T-cell (primary cell): ENCODE measurements at regions not wholly inside any gene's neighbourhood (a gene's known extent, or its start where the extent isn't known, plus 50 kb on each side); places are given as distances from the start of the nearest gene placed in this dataset.

Source experiments
- ATAC-seq, 4 experiments: fragments of 200-7000 bp in 3 of 4; fragments of 150-1000 bp in 1 of 4; cut with Tn5 transposase; replicated peaks in 1 of 4; 1 replicate in 3 of 4; 2 replicates in 1 of 4; pipeline ENCODE4 v1.10.0; 2021; ENCODE audit warnings: moderate library complexity in 3 of 4, mild to moderate bottlenecking in 2 of 4, moderate number of reproducible peaks in 1 of 4
- CTCF ChIA-PET, 2 donors: fragments of 300-600 bp; sonication (Branson Sonifier 250); formaldehyde crosslinking; loops; one replicate each; lab custom pipeline; 2022; ENCODE audit warnings: antibody characterized with exemption in 2 of 2; lab: Charles Lee
- POLR2A ChIA-PET, 2 donors: fragments of 300-600 bp; sonication (Branson Sonifier 250); formaldehyde crosslinking; loops; one replicate each; lab custom pipeline; 2022; ENCODE audit warnings: antibody characterized with exemption in 2 of 2; lab: Charles Lee
- DNase-seq, 35 experiments: peaks; one replicate each; pipeline versions ENCODE4 v3.0.0 to v3.0.0-alpha.2; 2013 to 2023
- H3K27ac ChIP-seq: one replicate; pipeline ENCODE4 v1.5.1; 2013; ENCODE audit warnings: low read length
- H3K27me3 ChIP-seq, 2 experiments: replicated peaks in 1 of 2; 1 replicate in 1 of 2; 2 replicates in 1 of 2; pipeline versions ENCODE4 v1.6.1 to v1.7.0; 2013; ENCODE audit warnings: low read length in 1 of 2, mixed read lengths in 1 of 2; ENCODE audit not compliant: control insufficient read depth in 2 of 2, insufficient read depth in 2 of 2; ENCODE audit errors: extremely low read depth in 1 of 2
- H3K36me3 ChIP-seq, 2 donors: 1 replicate in 1 of 2; 2 replicates in 1 of 2; pipeline versions ENCODE4 v1.6.1 to v1.7.0; 2013; ENCODE audit warnings: low read length in 1 of 2; ENCODE audit not compliant: control insufficient read depth in 2 of 2, insufficient read depth in 1 of 2; ENCODE audit errors: extremely low read depth in 1 of 2
- H3K4me1 ChIP-seq, 2 experiments: 1 replicate in 1 of 2; 2 replicates in 1 of 2; pipeline versions ENCODE4 v1.6.1 to v1.7.0; 2013; ENCODE audit warnings: low read length in 2 of 2, mixed read lengths in 1 of 2; ENCODE audit not compliant: insufficient read depth in 2 of 2, control insufficient read depth in 1 of 2; ENCODE audit errors: extremely low read depth in 1 of 2
- H3K4me3 ChIP-seq, 2 donors: 1 replicate in 1 of 2; 2 replicates in 1 of 2; pipeline versions ENCODE4 v1.5.1 to v1.7.0; 2013; ENCODE audit warnings: mild to moderate bottlenecking in 2 of 2, low read length in 1 of 2, moderate library complexity in 1 of 2; ENCODE audit not compliant: control insufficient read depth in 1 of 2; ENCODE audit errors: extremely low read depth in 1 of 2
- H3K9me3 ChIP-seq: 2 replicates; pipeline ENCODE4 v1.7.0; 2013
- H3K27ac Mint-ChIP-seq, 2 donors: one replicate each; pipeline ENCODE4 v1.8.0; 2020 to 2021; ENCODE audit warnings: mild to moderate bottlenecking in 2 of 2, mixed read lengths in 2 of 2
- H3K27me3 Mint-ChIP-seq, 2 donors: one replicate each; pipeline ENCODE4 v1.8.0; 2021 to 2022; ENCODE audit warnings: mixed read lengths in 2 of 2
- H3K36me3 Mint-ChIP-seq: one replicate; pipeline ENCODE4 v1.8.0; 2021; ENCODE audit warnings: mixed read lengths
- H3K4me1 Mint-ChIP-seq, 3 donors: one replicate each; pipeline ENCODE4 v1.8.0; 2020 to 2022; ENCODE audit warnings: mixed read lengths in 3 of 3, mild to moderate bottlenecking in 1 of 3
- H3K4me3 Mint-ChIP-seq, 3 donors: one replicate each; pipeline ENCODE4 v1.8.0; 2020 to 2022; ENCODE audit warnings: mild to moderate bottlenecking in 3 of 3, mixed read lengths in 3 of 3, moderate library complexity in 3 of 3
- H3K9me3 Mint-ChIP-seq, 3 donors: one replicate each; pipeline ENCODE4 v1.8.0; 2020 to 2022; ENCODE audit warnings: mixed read lengths in 3 of 3
- WGBS: methylation state at CpG from one replicate; pipeline ENCODE4 v1.1.5; 2013; ENCODE audit warnings: missing lambda C conversion rate; ENCODE audit not compliant: insufficient coverage; 5-methylcytosine and 5-hydroxymethylcytosine counted together

- no peak overlapping the region for H3K27ac Mint-ChIP-seq
- ATAC-seq, result no peak
- H3K27me3 ChIP-seq, result no peaks in the 10 kb centered on the region
- H3K9me3 ChIP-seq, result no peaks in the 10 kb centered on the region
- no peak overlapping the region for H3K27ac ChIP-seq
- no peaks in the 10 kb centered on the region for H3K4me1 Mint-ChIP-seq
- H3K4me3 ChIP-seq, result no peak overlapping the region
- no peaks in the 10 kb centered on the region for H3K4me1 ChIP-seq
- POLR2A ChIA-PET, result interaction anchor here in 1 of 2 donors (0.6 kb wide), 1 partner anchor 1051 kb away, joined by 3 read pairs; no protein-coding TSS in a partner anchor
- no CpG with 5 or more reads among the region's 1 CpG for WGBS
- no peaks in the 10 kb centered on the region for H3K36me3 Mint-ChIP-seq
- H3K4me3 Mint-ChIP-seq, result no peak overlapping the region
- H3K9me3 Mint-ChIP-seq, result peaks cover 0 to 5% (median 0%) of the 10 kb centered on the region in 3 donors
- no peak for DNase-seq
- CTCF ChIA-PET, result no interaction called here
- H3K27me3 Mint-ChIP-seq, result no peaks in the 10 kb centered on the region
- H3K36me3 ChIP-seq, result no peaks in the 10 kb centered on the region
Measured at GRCh38 chr2:188145885-188146284, 145.8 kb upstream of the GULP1 start.

GRCh38 chr2:188146888-188147287 lies 144.8 kb upstream of the GULP1 start:
- Histone ChIP-seq H3K27me3 (no peaks in the 10 kb centered on the region), H3K4me3 (no peak overlapping the region), H3K36me3 (no peaks in the 10 kb centered on the region), H3K4me1 (no peaks in the 10 kb centered on the region), H3K27ac (no peak overlapping the region), H3K9me3 (no peaks in the 10 kb centered on the region)
- ChIA-PET POLR2A (no interaction called here), CTCF (no interaction called here)
- Mint-ChIP-seq H3K36me3 (no peaks in the 10 kb centered on the region), H3K27me3 (no peaks in the 10 kb centered on the region), H3K9me3 (peaks cover 0 to 5% (median 0%) of the 10 kb centered on the region in 3 donors), H3K27ac (no peak overlapping the region), H3K4me3 (no peak overlapping the region), H3K4me1 (no peaks in the 10 kb centered on the region)
- no peak for DNase-seq
- WGBS, result no CpG with 5 or more reads among the region's 1 CpG
- no peak for ATAC-seq

GRCh38 chr2:188151670-188152069 lies 140.0 kb upstream of the GULP1 start:
- Histone ChIP-seq H3K4me1 (no peaks in the 10 kb centered on the region), H3K4me3 (no peak overlapping the region), H3K27me3 (no peaks in the 10 kb centered on the region), H3K9me3 (no peaks in the 10 kb centered on the region), H3K27ac (no peak overlapping the region), H3K36me3 (no peaks in the 10 kb centered on the region)
- Mint-ChIP-seq H3K36me3 (no peaks in the 10 kb centered on the region), H3K4me3 (no peak overlapping the region), H3K4me1 (no peaks in the 10 kb centered on the region), H3K9me3 (no peaks in the 10 kb centered on the region), H3K27ac (no peak overlapping the region), H3K27me3 (no peaks in the 10 kb centered on the region)
- POLR2A ChIA-PET, result no interaction called here
- ATAC-seq, result no peak
- WGBS, result 38% methylated on average over 1 of the region's 1 CpG
- no peak for DNase-seq
- CTCF ChIA-PET, result interaction anchor here in 1 of 2 donors (0.6 kb wide), 1 partner anchor 35 kb away, joined by 4 read pairs; no protein-coding TSS in a partner anchor

GRCh38 chr2:188158337-188159100 lies 133.2 kb upstream of the GULP1 start:
- H3K27me3 ChIP-seq, result no peaks in the 10 kb centered on the region
- no peaks in the 10 kb centered on the region for H3K36me3 Mint-ChIP-seq
- H3K36me3 ChIP-seq, result no peaks in the 10 kb centered on the region
- H3K27ac Mint-ChIP-seq, result no peak overlapping the region
- H3K27me3 Mint-ChIP-seq, result no peaks in the 10 kb centered on the region
- H3K4me3 Mint-ChIP-seq, result no peak overlapping the region
- H3K9me3 Mint-ChIP-seq, result no peaks in the 10 kb centered on the region
- H3K27ac ChIP-seq, result no peak overlapping the region
- H3K9me3 ChIP-seq, result no peaks in the 10 kb centered on the region
- no peak overlapping the region for H3K4me3 ChIP-seq
- 75% methylated on average over 5 of the region's 9 CpGs for WGBS
- CTCF ChIA-PET, result interaction anchor here in 1 of 2 donors (1.0 kb wide), 1 partner anchor 8 kb away, joined by 3 read pairs; no protein-coding TSS in a partner anchor
- DNase-seq (no peak), ATAC-seq (no peak)
- H3K4me1 Mint-ChIP-seq, result no peaks in the 10 kb centered on the region
- POLR2A ChIA-PET, result no interaction called here
- H3K4me1 ChIP-seq, result no peaks in the 10 kb centered on the region

- no peaks in the 10 kb centered on the region for H3K27me3 Mint-ChIP-seq
- Histone ChIP-seq H3K27me3 (no peaks in the 10 kb centered on the region), H3K36me3 (no peaks in the 10 kb centered on the region), H3K4me3 (no peak overlapping the region), H3K27ac (no peak overlapping the region), H3K9me3 (no peaks in the 10 kb centered on the region), H3K4me1 (no peaks in the 10 kb centered on the region)
- no peaks in the 10 kb centered on the region for H3K4me1 Mint-ChIP-seq
- H3K9me3 Mint-ChIP-seq, result peaks cover 0 to under 1% (median 0%) of the 10 kb centered on the region in 3 donors
- no peak overlapping the region for H3K4me3 Mint-ChIP-seq
- no peak for ATAC-seq
- H3K36me3 Mint-ChIP-seq, result no peaks in the 10 kb centered on the region
- WGBS, result no CpG with 5 or more reads among the region's 2 CpGs
- CTCF ChIA-PET, result interaction anchor here in 1 of 2 donors (1.0 kb wide), 1 partner anchor 9 kb away, joined by 3 read pairs; no protein-coding TSS in a partner anchor
- no peak for DNase-seq
- no peak overlapping the region for H3K27ac Mint-ChIP-seq
- POLR2A ChIA-PET, result no interaction called here
Measured at GRCh38 chr2:188159484-188159883, 132.2 kb upstream of the GULP1 start.

DNA sequence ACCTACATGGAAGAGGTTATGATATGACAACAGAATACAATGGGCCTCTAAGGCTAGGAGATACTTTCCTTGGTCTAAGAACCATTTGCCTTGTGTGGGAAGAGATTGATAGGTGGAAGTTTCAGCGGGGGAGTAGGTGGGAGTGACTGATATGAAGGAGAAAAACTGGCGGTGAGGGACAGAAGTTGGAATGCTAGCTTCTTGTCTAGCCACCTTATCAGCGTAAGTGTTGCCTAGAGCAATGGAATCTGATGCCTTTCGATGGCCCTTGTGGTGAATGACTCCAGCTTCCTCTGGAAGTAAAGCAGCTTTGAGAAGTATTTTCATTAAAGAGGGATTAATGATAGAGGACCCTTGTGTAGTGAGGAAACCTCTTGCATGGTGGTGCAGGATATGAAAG lies 121.3 kb upstream of the GULP1 start:
- no peaks in the 10 kb centered on the region for H3K36me3 Mint-ChIP-seq
- Histone ChIP-seq H3K9me3 (no peaks in the 10 kb centered on the region), H3K4me3 (no peak overlapping the region), H3K27ac (no peak overlapping the region), H3K36me3 (no peaks in the 10 kb centered on the region), H3K27me3 (no peaks in the 10 kb centered on the region), H3K4me1 (no peaks in the 10 kb centered on the region)
- WGBS, result 77% methylated on average over 4 of the region's 4 CpGs
- DNase-seq (no peak), ATAC-seq (no peak)
- POLR2A ChIA-PET, result no interaction called here
- no peak overlapping the region for H3K4me3 Mint-ChIP-seq
- H3K9me3 Mint-ChIP-seq, result peaks cover 0 to 13% (median 3%) of the 10 kb centered on the region in 3 donors
- no peak overlapping the region for H3K27ac Mint-ChIP-seq
- H3K4me1 Mint-ChIP-seq, result no peaks in the 10 kb centered on the region
- H3K27me3 Mint-ChIP-seq, result no peaks in the 10 kb centered on the region
- CTCF ChIA-PET, result no interaction called here
